ENCODE measurements at regions not wholly inside any gene's neighbourhood (a gene's known extent, or its start where the extent isn't known, plus 50 kb on each side); places are given as distances from the start of the nearest gene placed in this dataset.

DNA sequence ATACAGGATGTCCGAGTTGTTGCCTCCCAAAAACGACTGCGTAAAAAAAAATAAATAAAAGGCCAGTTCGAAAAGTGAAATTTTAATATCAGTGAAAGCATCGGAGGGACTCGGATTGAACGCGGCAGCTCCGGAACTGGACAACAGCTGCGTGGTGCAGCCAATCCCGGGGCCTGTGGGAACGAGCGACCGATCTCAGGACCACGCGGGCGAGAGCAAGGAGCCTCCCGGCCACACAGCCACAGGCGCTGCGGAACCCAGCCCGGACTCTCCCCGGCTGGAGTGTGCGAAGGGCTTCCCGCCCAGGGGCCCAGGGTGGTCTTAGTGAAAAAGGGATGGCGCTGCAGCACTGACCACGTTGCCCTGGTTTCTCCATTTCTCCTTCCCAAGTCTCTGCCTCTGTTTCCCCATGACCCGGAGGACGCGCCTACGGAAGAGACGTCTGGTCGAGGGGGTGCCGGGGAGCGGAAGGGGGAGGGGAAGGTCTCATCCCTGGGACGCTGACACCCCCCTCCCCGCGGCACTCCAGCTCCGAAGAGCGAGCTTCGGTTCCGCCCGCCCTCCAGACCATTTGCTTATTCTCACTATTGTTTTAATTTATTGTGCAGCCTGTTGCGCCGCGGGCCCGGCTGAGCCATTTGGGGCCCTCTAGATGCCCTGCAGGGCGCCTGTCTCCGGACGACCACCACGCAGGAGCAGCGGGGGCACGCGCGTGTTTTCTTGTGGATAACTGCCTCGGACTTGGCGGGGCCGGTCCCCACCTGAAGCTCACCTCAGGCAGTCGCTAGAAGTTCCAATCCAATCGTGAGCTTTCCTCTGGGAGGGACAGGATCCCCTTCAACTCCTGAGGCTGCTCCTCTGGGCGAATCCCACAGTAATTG lies 303.0 kb downstream of the PARP8 start:
- peak overlapping the region; percentile 68 for H3K4me3 ChIP-seq

DNA sequence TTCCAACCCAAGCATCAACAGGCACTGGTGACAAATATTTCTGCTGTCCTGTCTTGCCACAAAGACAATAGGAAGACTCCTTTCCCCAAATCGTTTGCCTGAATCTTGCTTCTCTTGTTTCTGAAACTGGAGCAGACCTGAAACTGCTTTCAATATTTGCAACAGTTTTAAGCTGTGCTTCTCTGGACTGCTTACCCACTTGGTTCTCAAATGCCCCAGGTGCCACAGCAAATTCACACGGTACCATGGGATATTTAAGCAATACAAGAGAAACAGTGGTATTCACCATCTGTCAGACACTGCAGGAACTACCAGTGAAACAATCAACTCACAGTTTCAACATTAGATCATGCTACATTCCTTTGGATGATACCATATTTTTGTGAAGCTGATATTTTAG lies 309.4 kb downstream of the PARP8 start:
- Histone ChIP-seq H3K27ac (no peak overlapping the region), H3K4me3 (no peak overlapping the region)
- no peak for DNase-seq (ENCODE audit: low spot score)
- TF ChIP-seq, protein P1, sequence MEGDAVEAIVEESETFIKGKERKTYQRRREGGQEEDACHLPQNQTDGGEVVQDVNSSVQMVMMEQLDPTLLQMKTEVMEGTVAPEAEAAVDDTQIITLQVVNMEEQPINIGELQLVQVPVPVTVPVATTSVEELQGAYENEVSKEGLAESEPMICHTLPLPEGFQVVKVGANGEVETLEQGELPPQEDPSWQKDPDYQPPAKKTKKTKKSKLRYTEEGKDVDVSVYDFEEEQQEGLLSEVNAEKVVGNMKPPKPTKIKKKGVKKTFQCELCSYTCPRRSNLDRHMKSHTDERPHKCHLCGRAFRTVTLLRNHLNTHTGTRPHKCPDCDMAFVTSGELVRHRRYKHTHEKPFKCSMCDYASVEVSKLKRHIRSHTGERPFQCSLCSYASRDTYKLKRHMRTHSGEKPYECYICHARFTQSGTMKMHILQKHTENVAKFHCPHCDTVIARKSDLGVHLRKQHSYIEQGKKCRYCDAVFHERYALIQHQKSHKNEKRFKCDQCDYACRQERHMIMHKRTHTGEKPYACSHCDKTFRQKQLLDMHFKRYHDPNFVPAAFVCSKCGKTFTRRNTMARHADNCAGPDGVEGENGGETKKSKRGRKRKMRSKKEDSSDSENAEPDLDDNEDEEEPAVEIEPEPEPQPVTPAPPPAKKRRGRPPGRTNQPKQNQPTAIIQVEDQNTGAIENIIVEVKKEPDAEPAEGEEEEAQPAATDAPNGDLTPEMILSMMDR (IDR thresholded peaks at IDR 0.05): no peak

More for the DNA sequence above, 303.0 kb downstream of the PARP8 start:
- TF ChIP-seq, protein P1 (IDR thresholded peaks at IDR 0.05): no peak
- H3K27ac ChIP-seq: no peak overlapping the region
- DNase-seq (ENCODE audit: low spot score): no peak

DNA sequence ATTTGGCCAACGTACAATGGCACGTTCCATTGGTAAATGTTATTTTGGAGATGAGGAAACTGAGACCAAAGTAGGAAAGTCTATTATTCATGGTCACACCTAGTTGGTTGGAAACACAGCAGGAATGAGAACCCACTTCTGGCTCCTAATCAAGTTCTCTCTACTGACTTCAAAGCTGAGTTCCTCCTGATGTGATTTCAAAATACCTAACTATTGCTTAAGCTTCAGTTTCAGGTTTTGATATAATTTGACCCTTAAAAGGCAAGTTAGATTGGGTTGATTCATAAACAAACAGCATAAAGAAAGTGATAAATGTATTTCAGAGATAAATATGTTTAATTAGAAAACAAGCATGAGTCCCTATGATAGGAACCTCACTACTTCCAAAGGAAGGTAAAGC lies 312.5 kb downstream of the PARP8 start:
- no peak overlapping the region for H3K27ac ChIP-seq

GRCh38 chr5:50984640-50985039 lies 318.2 kb downstream of the PARP8 start:
- TF ChIP-seq, protein P1 (IDR thresholded peaks at IDR 0.05): no peak
- Histone ChIP-seq H3K4me3 (no peak overlapping the region), H3K27ac (no peak overlapping the region)
- DNase-seq (ENCODE audit: low spot score): no peak

More for the DNA sequence above, 312.5 kb downstream of the PARP8 start:
- TF ChIP-seq, protein P1 (IDR thresholded peaks at IDR 0.05): no peak
- no peak for DNase-seq (ENCODE audit: low spot score)
- no peak overlapping the region for H3K4me3 ChIP-seq

DNA sequence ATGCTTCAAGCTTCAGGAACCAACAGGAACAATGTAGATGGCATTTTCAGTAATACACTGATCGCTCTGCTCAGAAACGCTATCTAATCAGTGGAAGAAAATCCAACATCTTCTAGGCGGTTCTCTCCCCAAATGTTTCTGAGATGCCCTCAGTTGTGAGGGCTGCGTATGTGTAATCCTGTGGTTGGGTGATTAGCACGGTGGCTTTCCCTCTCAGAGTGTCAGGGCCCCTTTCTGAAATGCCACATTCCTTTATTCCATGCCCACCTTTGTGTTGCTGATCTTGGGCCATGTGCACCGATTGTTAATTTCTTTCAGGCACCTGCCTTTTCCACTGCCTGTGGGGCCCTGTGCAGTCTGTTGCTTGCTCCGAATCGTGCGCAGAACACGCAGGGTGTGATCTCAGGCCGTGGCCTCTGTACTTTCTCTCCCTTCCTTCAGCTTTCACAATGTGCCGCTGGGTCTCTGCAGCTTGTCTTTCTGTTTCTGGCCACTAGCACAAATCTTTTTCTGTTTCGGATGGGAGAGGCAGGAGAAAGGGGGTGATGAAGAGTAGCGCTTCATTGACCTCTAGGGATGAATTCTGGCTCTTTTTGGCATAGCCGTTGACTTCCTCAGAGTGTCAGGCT lies 324.0 kb downstream of the PARP8 start:
- DNase-seq (ENCODE audit: low spot score): no peak
- TF ChIP-seq, protein P1 (IDR thresholded peaks at IDR 0.05): no peak
- H3K4me3 ChIP-seq: no peak overlapping the region
- H3K27ac ChIP-seq: no peak overlapping the region

DNA sequence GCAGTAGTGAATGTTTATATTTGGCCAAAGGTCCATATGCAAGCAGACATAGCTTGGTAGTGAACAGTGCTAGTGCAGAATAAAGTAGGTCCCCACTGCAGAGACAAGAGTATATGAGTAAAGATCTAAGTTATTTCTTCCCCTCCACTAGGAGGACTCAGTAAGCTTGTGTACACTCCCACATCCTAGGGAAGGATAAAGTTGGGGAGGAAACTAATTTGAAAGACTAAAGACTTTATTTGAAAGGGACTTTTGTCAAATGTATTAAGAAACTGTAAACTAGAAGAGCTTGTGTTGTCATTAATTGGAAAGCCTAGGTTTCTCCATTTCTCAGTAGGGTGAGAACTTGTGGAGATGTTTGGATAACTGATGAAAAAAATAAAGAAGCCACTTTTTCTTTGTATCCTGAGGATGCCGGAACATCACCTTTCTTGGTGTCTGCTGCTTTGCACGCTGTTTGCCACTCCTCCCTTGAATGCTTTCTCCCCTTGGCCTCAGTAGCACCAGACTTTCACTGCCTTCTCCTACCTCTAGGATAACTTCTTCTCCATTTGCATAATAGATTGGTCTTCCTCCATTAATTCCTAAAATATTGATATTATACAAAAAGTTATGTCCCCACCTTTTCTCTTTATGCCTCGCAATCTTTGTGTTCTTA lies 329.0 kb downstream of the PARP8 start:
- Histone ChIP-seq H3K27ac (no peak overlapping the region), H3K4me3 (no peak overlapping the region)
- no peak for DNase-seq (ENCODE audit: low spot score)
- TF ChIP-seq, protein P1 (IDR thresholded peaks at IDR 0.05): no peak
